ENCODE measurements at regions not wholly inside any gene's neighbourhood (a gene's known extent, or its start where the extent isn't known, plus 50 kb on each side); places are given as distances from the start of the nearest gene placed in this dataset.

- no peak overlapping the region for H3K27ac ChIP-seq
- WGBS, result 93% methylated on average over 5 of the region's 5 CpGs
- H3K9me3 ChIP-seq, result no peaks in the 10 kb centered on the region
- TF ChIP-seq POLR2AphosphoS5 (IDR thresholded peaks at IDR 0.05), result no peak
- TF ChIP-seq, protein P1, sequence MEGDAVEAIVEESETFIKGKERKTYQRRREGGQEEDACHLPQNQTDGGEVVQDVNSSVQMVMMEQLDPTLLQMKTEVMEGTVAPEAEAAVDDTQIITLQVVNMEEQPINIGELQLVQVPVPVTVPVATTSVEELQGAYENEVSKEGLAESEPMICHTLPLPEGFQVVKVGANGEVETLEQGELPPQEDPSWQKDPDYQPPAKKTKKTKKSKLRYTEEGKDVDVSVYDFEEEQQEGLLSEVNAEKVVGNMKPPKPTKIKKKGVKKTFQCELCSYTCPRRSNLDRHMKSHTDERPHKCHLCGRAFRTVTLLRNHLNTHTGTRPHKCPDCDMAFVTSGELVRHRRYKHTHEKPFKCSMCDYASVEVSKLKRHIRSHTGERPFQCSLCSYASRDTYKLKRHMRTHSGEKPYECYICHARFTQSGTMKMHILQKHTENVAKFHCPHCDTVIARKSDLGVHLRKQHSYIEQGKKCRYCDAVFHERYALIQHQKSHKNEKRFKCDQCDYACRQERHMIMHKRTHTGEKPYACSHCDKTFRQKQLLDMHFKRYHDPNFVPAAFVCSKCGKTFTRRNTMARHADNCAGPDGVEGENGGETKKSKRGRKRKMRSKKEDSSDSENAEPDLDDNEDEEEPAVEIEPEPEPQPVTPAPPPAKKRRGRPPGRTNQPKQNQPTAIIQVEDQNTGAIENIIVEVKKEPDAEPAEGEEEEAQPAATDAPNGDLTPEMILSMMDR (IDR thresholded peaks at IDR 0.05), result no peak
- no peak for TF ChIP-seq POLR2A (IDR thresholded peaks at IDR 0.05)
- H3K4me1 ChIP-seq, result no peaks in the 10 kb centered on the region
- no peaks in the 10 kb centered on the region for H3K27me3 ChIP-seq
- DNase-seq (ENCODE audit: low spot score in 2 of 2), result no peak
- no peaks in the 10 kb centered on the region for H3K36me3 ChIP-seq
- H3K4me3 ChIP-seq, result no peak overlapping the region
These were observed 90.7 kb upstream of the GOLIM4 start for GRCh38 chr3:168186293-168186983.

GRCh38 chr3:168183774-168184173 is 88.0 kb upstream of the GOLIM4 start:
- H3K27ac ChIP-seq, result no peak overlapping the region
- 50% methylated on average over 1 of the region's 1 CpG for WGBS
- H3K9me3 ChIP-seq, result no peaks in the 10 kb centered on the region
- no peak overlapping the region for H3K4me3 ChIP-seq
- no peak for DNase-seq (ENCODE audit: low spot score in 2 of 2)
- TF ChIP-seq POLR2A (IDR thresholded peaks at IDR 0.05), result no peak
- no peak for TF ChIP-seq EP300 (IDR thresholded peaks at IDR 0.05)
- no peak for TF ChIP-seq POLR2AphosphoS5 (IDR thresholded peaks at IDR 0.05)
- TF ChIP-seq, protein P1 (IDR thresholded peaks at IDR 0.05), result no peak
- H3K36me3 ChIP-seq, result no peaks in the 10 kb centered on the region
- H3K4me1 ChIP-seq, result no peaks in the 10 kb centered on the region
- H3K27me3 ChIP-seq, result no peaks in the 10 kb centered on the region

- H3K27me3 ChIP-seq, result no peaks in the 10 kb centered on the region
- no peak for TF ChIP-seq EP300 (IDR thresholded peaks at IDR 0.05)
- TF ChIP-seq, protein P1 (IDR thresholded peaks at IDR 0.05), result no peak
- no peak for TF ChIP-seq POLR2AphosphoS5 (IDR thresholded peaks at IDR 0.05)
- TF ChIP-seq POLR2A (IDR thresholded peaks at IDR 0.05), result no peak
- no peak for DNase-seq (ENCODE audit: low spot score in 2 of 2)
- peaks cover 3% of the 10 kb centered on the region for H3K4me1 ChIP-seq
- no peaks in the 10 kb centered on the region for H3K9me3 ChIP-seq
- 71% methylated on average over 3 of the region's 3 CpGs for WGBS
- no peak overlapping the region for H3K4me3 ChIP-seq
- H3K27ac ChIP-seq, result no peak overlapping the region
- H3K36me3 ChIP-seq, result no peaks in the 10 kb centered on the region
These were observed 73.0 kb upstream of the GOLIM4 start for GRCh38 chr3:168168743-168169142.

DNA sequence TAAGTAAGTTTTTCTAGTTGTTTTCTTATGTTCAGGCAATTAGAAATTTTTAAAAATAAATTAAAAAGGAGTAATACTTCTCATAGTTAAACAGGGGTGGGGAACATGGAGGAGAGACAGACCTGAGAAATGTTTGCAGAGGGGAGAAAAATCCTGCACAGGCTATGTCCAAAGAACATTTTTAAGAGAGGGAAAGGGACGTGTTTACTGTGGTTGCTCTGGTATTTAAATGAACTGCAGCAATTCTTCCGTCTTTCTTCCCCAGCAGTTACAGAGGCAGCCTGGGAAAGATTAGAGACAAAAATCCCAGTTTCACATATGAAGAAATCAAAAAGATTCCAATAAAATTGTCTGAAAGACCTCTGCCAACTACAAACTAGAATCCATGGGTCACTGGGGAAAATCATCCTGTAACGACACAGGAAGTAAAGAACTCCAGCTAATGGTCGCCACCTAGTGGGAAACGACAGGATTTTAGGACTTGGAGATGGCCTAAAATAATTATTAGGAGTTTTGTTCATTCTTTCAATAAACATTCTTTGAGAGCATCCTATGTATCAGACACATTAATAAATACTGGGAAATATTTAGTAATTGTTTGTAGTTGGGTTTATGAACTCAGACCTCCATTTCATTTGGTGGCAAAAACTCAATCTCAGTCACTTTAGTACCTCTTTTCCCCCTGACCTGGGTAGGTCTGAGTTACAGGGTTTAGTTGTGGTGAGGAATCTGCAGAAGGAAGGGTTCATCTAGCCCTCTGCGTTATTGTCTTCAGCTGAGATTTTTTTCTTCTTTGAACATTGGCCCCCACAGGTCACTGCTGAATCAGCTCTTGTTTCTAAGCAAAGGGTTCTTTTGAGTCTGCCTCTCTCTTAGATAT is 69.9 kb upstream of the GOLIM4 start:
- H3K27ac ChIP-seq, result no peak overlapping the region
- H3K36me3 ChIP-seq, result no peaks in the 10 kb centered on the region
- H3K27me3 ChIP-seq, result no peaks in the 10 kb centered on the region
- no peak for TF ChIP-seq EP300 (IDR thresholded peaks at IDR 0.05)
- TF ChIP-seq, protein P1 (IDR thresholded peaks at IDR 0.05), result peak; percentile 61 to 86
- H3K9me3 ChIP-seq, result no peaks in the 10 kb centered on the region
- 8% methylated on average over 6 of the region's 6 CpGs for WGBS
- no peak overlapping the region for H3K4me3 ChIP-seq
- DNase-seq (ENCODE audit: low spot score in 2 of 2), result peak in 1 of 2 donors; percentile 73
- H3K4me1 ChIP-seq, result peaks cover 10% of the 10 kb centered on the region

DNA sequence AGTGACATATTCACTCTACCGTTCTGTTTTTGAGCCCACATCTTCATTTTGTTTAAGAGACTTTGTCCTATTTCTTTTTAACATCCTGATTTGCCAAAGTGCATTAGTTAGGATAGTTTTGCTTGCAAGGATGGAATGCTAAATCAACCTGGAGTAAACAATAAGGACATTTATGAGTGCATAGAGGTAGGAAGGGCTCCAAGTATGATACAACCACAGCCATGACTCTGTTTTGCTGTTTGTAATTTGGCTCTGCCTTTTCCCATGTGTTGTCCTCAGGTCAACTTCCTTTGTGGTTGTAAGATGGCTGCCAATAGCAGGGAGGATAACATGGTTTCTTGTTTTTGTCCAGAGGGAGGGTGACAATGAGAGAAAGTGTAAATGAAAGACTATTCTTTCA is 66.4 kb upstream of the GOLIM4 start:
- no peaks in the 10 kb centered on the region for H3K27me3 ChIP-seq
- DNase-seq (ENCODE audit: low spot score in 2 of 2), result no peak
- no peak overlapping the region for H3K4me3 ChIP-seq
- 35% methylated on average over 1 of the region's 1 CpG for WGBS
- no peaks in the 10 kb centered on the region for H3K9me3 ChIP-seq
- H3K36me3 ChIP-seq, result no peaks in the 10 kb centered on the region
- H3K27ac ChIP-seq, result no peak overlapping the region
- H3K4me1 ChIP-seq, result peaks cover 10% of the 10 kb centered on the region
- TF ChIP-seq, protein P1 (IDR thresholded peaks at IDR 0.05), result no peak
- TF ChIP-seq POLR2AphosphoS5 (IDR thresholded peaks at IDR 0.05) (no peak), EP300 (IDR thresholded peaks at IDR 0.05) (no peak), POLR2A (IDR thresholded peaks at IDR 0.05) (no peak)

Measured in suprapubic skin (tissue), 4 donors.